ENCODE measurements at regions not wholly inside any gene's neighbourhood (a gene's known extent, or its start where the extent isn't known, plus 50 kb on each side); places are given as distances from the start of the nearest gene placed in this dataset.

- TF ChIP-seq CTCF (IDR thresholded peaks at IDR 0.05) (no peak), POLR2AphosphoS5 (IDR thresholded peaks at IDR 0.05) (no peak)
Measured at GRCh38 chr4:18815081-18815778, 793.7 kb upstream of the LCORL start.
